ENCODE measurements at regions not wholly inside any gene's neighbourhood (a gene's known extent, or its start where the extent isn't known, plus 50 kb on each side); places are given as distances from the start of the nearest gene placed in this dataset.

DNA sequence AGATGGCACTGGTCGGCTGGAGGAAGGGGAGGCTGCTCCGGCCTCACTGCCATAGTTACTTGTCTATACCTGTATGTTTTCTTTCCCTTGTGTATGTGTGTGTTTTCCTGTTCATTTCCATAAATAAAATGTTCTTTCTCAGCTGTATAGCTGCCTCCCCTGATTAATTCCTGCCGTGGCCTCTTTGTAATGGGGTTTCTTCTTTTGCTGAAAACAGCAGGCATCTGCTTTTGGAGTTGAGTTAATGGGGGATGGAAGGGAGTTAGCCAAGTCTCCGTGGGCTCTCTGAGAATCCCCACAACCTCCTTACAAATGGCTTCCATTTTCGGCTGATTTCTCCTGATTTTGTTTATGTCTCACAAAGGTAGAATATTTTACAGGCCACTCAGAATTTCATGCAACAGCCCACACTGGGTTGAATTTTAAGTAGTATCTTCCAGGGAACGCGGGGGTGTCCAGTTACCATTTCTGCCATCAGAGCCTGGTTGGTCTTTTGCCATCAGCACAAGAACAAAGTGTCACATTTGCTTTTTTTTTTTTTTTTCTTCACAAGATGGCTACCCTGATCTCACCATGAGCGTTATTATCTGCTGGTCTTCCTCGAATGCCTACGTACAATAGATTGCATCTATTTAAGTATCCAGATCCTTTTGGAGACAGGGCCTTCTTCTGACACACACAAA lies 88.1 kb upstream of the NRP1 start:
- Histone ChIP-seq H3K4me1 (replicated peaks in 1 of 2) (peaks cover 0 to 7% of the 10 kb centered on the region in 2 donors), H3K36me3 (replicated peaks in 1 of 2) (no peaks in the 10 kb centered on the region), H3K4me3 (no peak overlapping the region), H3K9me3 (replicated peaks in 1 of 3) (no peaks in the 10 kb centered on the region), H3K27ac (no peak overlapping the region), H3K27me3 (no peaks in the 10 kb centered on the region)
- intact Hi-C loops (cut with DNase I), result no loop called here
- TF ChIP-seq, protein P1, sequence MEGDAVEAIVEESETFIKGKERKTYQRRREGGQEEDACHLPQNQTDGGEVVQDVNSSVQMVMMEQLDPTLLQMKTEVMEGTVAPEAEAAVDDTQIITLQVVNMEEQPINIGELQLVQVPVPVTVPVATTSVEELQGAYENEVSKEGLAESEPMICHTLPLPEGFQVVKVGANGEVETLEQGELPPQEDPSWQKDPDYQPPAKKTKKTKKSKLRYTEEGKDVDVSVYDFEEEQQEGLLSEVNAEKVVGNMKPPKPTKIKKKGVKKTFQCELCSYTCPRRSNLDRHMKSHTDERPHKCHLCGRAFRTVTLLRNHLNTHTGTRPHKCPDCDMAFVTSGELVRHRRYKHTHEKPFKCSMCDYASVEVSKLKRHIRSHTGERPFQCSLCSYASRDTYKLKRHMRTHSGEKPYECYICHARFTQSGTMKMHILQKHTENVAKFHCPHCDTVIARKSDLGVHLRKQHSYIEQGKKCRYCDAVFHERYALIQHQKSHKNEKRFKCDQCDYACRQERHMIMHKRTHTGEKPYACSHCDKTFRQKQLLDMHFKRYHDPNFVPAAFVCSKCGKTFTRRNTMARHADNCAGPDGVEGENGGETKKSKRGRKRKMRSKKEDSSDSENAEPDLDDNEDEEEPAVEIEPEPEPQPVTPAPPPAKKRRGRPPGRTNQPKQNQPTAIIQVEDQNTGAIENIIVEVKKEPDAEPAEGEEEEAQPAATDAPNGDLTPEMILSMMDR (IDR thresholded peaks at IDR 0.05), result no peak
- TF ChIP-seq POLR2A (IDR thresholded peaks at IDR 0.05), result no peak
- WGBS, 4 donors, result 84 to 89% (median 86%) methylated on average over 10 of the region's 10 CpGs
- DNase-seq, result no peak

DNA sequence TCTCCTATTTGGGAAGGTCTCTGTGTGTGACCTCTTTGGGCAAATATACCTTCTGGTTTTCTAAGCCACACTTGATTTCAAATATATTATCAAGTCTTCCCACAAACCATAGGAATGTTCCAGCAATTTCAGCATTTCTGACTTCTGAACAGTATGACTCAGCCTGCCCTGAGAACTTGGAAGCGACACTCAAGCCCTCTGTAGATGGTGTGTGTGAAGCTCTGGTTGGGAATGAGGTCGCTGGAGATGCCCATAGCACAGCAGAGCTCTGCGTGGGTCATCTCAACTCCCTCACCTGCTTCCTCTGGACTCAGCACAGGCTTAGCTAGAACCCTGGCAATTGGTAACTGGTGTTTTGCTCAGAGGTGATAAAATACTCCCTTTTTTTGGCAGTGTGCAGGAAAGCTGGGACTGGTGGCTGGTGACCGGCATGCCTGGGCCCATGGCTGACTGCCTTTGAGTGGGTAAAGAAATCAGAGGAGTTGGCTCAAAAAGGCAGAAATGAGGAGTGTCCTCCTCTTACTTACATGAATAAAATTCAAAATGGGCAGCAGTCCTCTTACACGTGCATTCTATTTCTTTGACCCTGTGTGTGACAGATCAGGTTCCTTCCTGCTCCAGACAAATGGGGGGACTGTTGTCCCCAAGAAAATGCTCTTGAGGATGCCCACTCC lies 87.5 kb upstream of the NRP1 start:
- no peak overlapping the region for H3K27ac ChIP-seq
- DNase-seq, result peak in 3 of 7 donors; percentile 25 to 29 (median 26)
- intact Hi-C loops (cut with DNase I), result no loop called here
- TF ChIP-seq POLR2A (IDR thresholded peaks at IDR 0.05), result no peak
- 74 to 78% (median 77%) methylated on average over 5 of the region's 5 CpGs for WGBS, 4 donors
- H3K36me3 ChIP-seq (replicated peaks in 1 of 2), result no peaks in the 10 kb centered on the region
- no peak overlapping the region for H3K4me3 ChIP-seq
- no peaks in the 10 kb centered on the region for H3K27me3 ChIP-seq
- H3K9me3 ChIP-seq (replicated peaks in 1 of 3), result no peaks in the 10 kb centered on the region
- H3K4me1 ChIP-seq (replicated peaks in 1 of 2), result peaks cover 0 to 7% of the 10 kb centered on the region in 2 donors

- H3K27ac ChIP-seq, result peak overlapping the region in 2 of 5 donors; percentile 4 to 13
- TF ChIP-seq POLR2A (IDR thresholded peaks at IDR 0.05), result no peak
- TF ChIP-seq, protein P1 (IDR thresholded peaks at IDR 0.05), result no peak
- no peaks in the 10 kb centered on the region for H3K36me3 ChIP-seq (replicated peaks in 1 of 2)
- H3K4me3 ChIP-seq, result no peak overlapping the region
- no peaks in the 10 kb centered on the region for H3K9me3 ChIP-seq (replicated peaks in 1 of 3)
- 46 to 63% (median 50%) methylated on average over 3 of the region's 3 CpGs for WGBS, 4 donors
- H3K4me1 ChIP-seq (replicated peaks in 1 of 2), result peaks cover 0 to 7% of the 10 kb centered on the region in 2 donors
- H3K27me3 ChIP-seq, result no peaks in the 10 kb centered on the region
- intact Hi-C loops (cut with DNase I), result no loop called here
- no peak for DNase-seq
Observed at GRCh38 chr10:33419311-33419710, 84.8 kb upstream of the NRP1 start.

GRCh38 chr10:33418301-33418700 lies 83.8 kb upstream of the NRP1 start:
- DNase-seq, result no peak
- Histone ChIP-seq H3K4me3 (no peak overlapping the region), H3K36me3 (replicated peaks in 1 of 2) (no peaks in the 10 kb centered on the region), H3K4me1 (replicated peaks in 1 of 2) (peaks cover 0 to 11% of the 10 kb centered on the region in 2 donors), H3K27ac (no peak overlapping the region), H3K9me3 (replicated peaks in 1 of 3) (no peaks in the 10 kb centered on the region), H3K27me3 (no peaks in the 10 kb centered on the region)
- intact Hi-C loops (cut with DNase I), result no loop called here
- TF ChIP-seq POLR2A (IDR thresholded peaks at IDR 0.05), result no peak
- TF ChIP-seq, protein P1 (IDR thresholded peaks at IDR 0.05), result no peak
- WGBS, 4 donors, result 64 to 67% (median 66%) methylated on average over 4 of the region's 4 CpGs

Measured in adrenal gland (tissue), 9 donors.